ENCODE measurements at regions not wholly inside any gene's neighbourhood (a gene's known extent, or its start where the extent isn't known, plus 50 kb on each side); places are given as distances from the start of the nearest gene placed in this dataset.
"Not testable (repeated sequence)": the region's sequence is repeated elsewhere in the genome, so short reads cannot be mapped to it uniquely, and the experiment has no call there.

- no peak overlapping the region for H3K4me3 Mint-ChIP-seq (ENCODE audit: unreplicated experiment)
- no peaks in the 10 kb centered on the region for H3K36me3 Mint-ChIP-seq (ENCODE audit: unreplicated experiment)
- H3K27ac Mint-ChIP-seq (ENCODE audit: unreplicated experiment) = no peak overlapping the region
- H3K4me1 Mint-ChIP-seq (ENCODE audit: low read depth, unreplicated experiment) = no peaks in the 10 kb centered on the region
- peaks cover 5% of the 10 kb centered on the region for H3K27me3 Mint-ChIP-seq (ENCODE audit: unreplicated experiment)
- peaks cover 2% of the 10 kb centered on the region for H3K9me3 Mint-ChIP-seq (ENCODE audit: unreplicated experiment)
- TF ChIP-seq, protein P1, sequence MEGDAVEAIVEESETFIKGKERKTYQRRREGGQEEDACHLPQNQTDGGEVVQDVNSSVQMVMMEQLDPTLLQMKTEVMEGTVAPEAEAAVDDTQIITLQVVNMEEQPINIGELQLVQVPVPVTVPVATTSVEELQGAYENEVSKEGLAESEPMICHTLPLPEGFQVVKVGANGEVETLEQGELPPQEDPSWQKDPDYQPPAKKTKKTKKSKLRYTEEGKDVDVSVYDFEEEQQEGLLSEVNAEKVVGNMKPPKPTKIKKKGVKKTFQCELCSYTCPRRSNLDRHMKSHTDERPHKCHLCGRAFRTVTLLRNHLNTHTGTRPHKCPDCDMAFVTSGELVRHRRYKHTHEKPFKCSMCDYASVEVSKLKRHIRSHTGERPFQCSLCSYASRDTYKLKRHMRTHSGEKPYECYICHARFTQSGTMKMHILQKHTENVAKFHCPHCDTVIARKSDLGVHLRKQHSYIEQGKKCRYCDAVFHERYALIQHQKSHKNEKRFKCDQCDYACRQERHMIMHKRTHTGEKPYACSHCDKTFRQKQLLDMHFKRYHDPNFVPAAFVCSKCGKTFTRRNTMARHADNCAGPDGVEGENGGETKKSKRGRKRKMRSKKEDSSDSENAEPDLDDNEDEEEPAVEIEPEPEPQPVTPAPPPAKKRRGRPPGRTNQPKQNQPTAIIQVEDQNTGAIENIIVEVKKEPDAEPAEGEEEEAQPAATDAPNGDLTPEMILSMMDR (IDR thresholded peaks at IDR 0.05; ENCODE audit: partially characterized antibody, unreplicated experiment) = no peak
- no peak for DNase-seq
Measured at GRCh38 chr2:4221845-4222244, 518.5 kb downstream of the DCDC2C start.

DNA sequence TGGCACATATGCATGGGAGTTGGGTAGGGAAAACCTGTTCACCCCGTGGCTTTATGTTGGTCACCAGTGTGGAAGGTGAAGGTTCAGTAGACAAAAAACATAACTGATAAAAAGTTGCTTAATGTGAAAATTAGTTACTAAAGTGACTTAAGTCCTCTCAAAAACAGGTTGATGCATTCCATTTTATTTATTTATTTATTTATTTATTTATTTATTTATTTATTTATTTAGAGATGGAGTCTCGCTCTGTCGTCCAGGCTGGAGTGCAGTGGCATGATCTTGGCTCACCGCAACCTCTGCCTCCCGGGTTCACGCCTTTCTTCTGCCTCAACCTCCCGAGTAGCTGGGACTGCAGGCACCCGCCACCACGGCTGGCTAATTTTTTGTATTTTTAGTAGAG is 541.0 kb downstream of the DCDC2C start:
- not testable (repeated sequence) for H3K27me3 Mint-ChIP-seq (ENCODE audit: unreplicated experiment); H3K27ac Mint-ChIP-seq (ENCODE audit: unreplicated experiment); H3K4me3 Mint-ChIP-seq (ENCODE audit: unreplicated experiment); DNase-seq; H3K4me1 Mint-ChIP-seq (ENCODE audit: low read depth, unreplicated experiment); H3K36me3 Mint-ChIP-seq (ENCODE audit: unreplicated experiment); H3K9me3 Mint-ChIP-seq (ENCODE audit: unreplicated experiment)

- Mint-ChIP-seq H3K36me3 (ENCODE audit: unreplicated experiment) (no peaks in the 10 kb centered on the region), H3K4me3 (ENCODE audit: unreplicated experiment) (no peak overlapping the region), H3K27ac (ENCODE audit: unreplicated experiment) (no peak overlapping the region), H3K27me3 (ENCODE audit: unreplicated experiment) (no peaks in the 10 kb centered on the region), H3K9me3 (ENCODE audit: unreplicated experiment) (peaks cover 2% of the 10 kb centered on the region), H3K4me1 (ENCODE audit: low read depth, unreplicated experiment) (no peaks in the 10 kb centered on the region)
- no peak for DNase-seq
- TF ChIP-seq, protein P1 (IDR thresholded peaks at IDR 0.05; ENCODE audit: partially characterized antibody, unreplicated experiment) = no peak
Measured at GRCh38 chr2:4246364-4247131, 543.2 kb downstream of the DCDC2C start.

- TF ChIP-seq, protein P1 (IDR thresholded peaks at IDR 0.05; ENCODE audit: partially characterized antibody, unreplicated experiment) = no peak
- peaks cover 2% of the 10 kb centered on the region for H3K9me3 Mint-ChIP-seq (ENCODE audit: unreplicated experiment)
- no peak overlapping the region for H3K27ac Mint-ChIP-seq (ENCODE audit: unreplicated experiment)
- DNase-seq = no peak
- H3K27me3 Mint-ChIP-seq (ENCODE audit: unreplicated experiment) = no peaks in the 10 kb centered on the region
- no peak overlapping the region for H3K4me3 Mint-ChIP-seq (ENCODE audit: unreplicated experiment)
- no peaks in the 10 kb centered on the region for H3K4me1 Mint-ChIP-seq (ENCODE audit: low read depth, unreplicated experiment)
- H3K36me3 Mint-ChIP-seq (ENCODE audit: unreplicated experiment) = no peaks in the 10 kb centered on the region
Measured at GRCh38 chr2:4247791-4248190, 544.4 kb downstream of the DCDC2C start.

- peaks cover 1% of the 10 kb centered on the region for H3K9me3 Mint-ChIP-seq (ENCODE audit: unreplicated experiment)
- TF ChIP-seq, protein P1 (IDR thresholded peaks at IDR 0.05; ENCODE audit: partially characterized antibody, unreplicated experiment) = no peak
- no peak for DNase-seq
- H3K36me3 Mint-ChIP-seq (ENCODE audit: unreplicated experiment) = no peaks in the 10 kb centered on the region
- no peak overlapping the region for H3K4me3 Mint-ChIP-seq (ENCODE audit: unreplicated experiment)
- H3K27me3 Mint-ChIP-seq (ENCODE audit: unreplicated experiment) = peaks cover 2% of the 10 kb centered on the region
- no peak overlapping the region for H3K27ac Mint-ChIP-seq (ENCODE audit: unreplicated experiment)
- no peaks in the 10 kb centered on the region for H3K4me1 Mint-ChIP-seq (ENCODE audit: low read depth, unreplicated experiment)
Measured at GRCh38 chr2:4255491-4255890, 552.1 kb downstream of the DCDC2C start.
